SK-N-SH (cell line): ENCODE measurements at regions not wholly inside any gene's neighbourhood (a gene's known extent, or its start where the extent isn't known, plus 50 kb on each side); places are given as distances from the start of the nearest gene placed in this dataset.

Experiments used
- CTCF ChIA-PET: fragments of 300-600, 350-600 bp; formaldehyde crosslinking; extraction: SDS; loops from one replicate; lab custom pipeline; 2021; lab: Yijun Ruan, JAX
- POLR2A ChIA-PET: fragments of 350-600 bp; sonication (Branson Sonifier 250); formaldehyde crosslinking; extraction: SDS; loops from one replicate; lab custom pipeline; 2020; ENCODE audit warnings: antibody characterized with exemption, inconsistent platforms; lab: Yijun Ruan, JAX
- DNase-seq: peaks from one replicate; pipeline ENCODE4 v3.0.0; 2012
- H2AFZ ChIP-seq: fragments of 200-600 bp; sonication (generic); 2 replicates; pipeline ENCODE4 v1.8.1; 2016; ENCODE audit warnings: antibody characterized with exemption, mild to moderate bottlenecking, low read depth
- H3F3A ChIP-seq: fragments of 200-600 bp; sonication (generic); replicated peaks from 2 replicates; pipeline ENCODE3; 2016; ENCODE audit warnings: antibody characterized with exemption, mild to moderate bottlenecking; ENCODE audit not compliant: insufficient read depth
- H3K27ac ChIP-seq, 2 experiments: fragments of 200-500 bp in 1 of 2; fragments of 200-600 bp in 1 of 2; sonication (Bioruptor generic) in 1 of 2; sonication (generic), shearing (Covaris generic) in 1 of 2; 2 replicates each; pipeline versions ENCODE4 v1.5.1 to v1.6.1; 2014 to 2016; ENCODE audit warnings: low read depth in 2 of 2, inconsistent platforms in 1 of 2, low read length in 1 of 2, mild to moderate bottlenecking in 1 of 2, mixed read lengths in 1 of 2
- H3K27me3 ChIP-seq: fragments of 200-600 bp; sonication (generic), shearing (Covaris generic); 2 replicates; pipeline ENCODE4 v1.6.1; 2016; ENCODE audit warnings: mixed run types; ENCODE audit not compliant: insufficient read depth
- H3K36me3 ChIP-seq, 2 experiments: fragments of 200-500 bp in 1 of 2; fragments of 200-600 bp in 1 of 2; sonication (Bioruptor generic) in 1 of 2; sonication (generic) in 1 of 2; replicated peaks in 1 of 2; 2 replicates each; pipeline versions ENCODE3 to v1.5.1; 2014 to 2016; ENCODE audit warnings: low read length in 1 of 2, mild to moderate bottlenecking in 1 of 2; ENCODE audit not compliant: insufficient read depth in 2 of 2, control insufficient read depth in 1 of 2
- H3K4me1 ChIP-seq, 2 experiments: fragments of 200-500 bp in 1 of 2; fragments of 200-600 bp in 1 of 2; sonication (Bioruptor generic) in 1 of 2; sonication (generic), shearing (Covaris generic) in 1 of 2; 2 replicates each; pipeline versions ENCODE4 v1.5.1 to v1.6.1; 2014 to 2016; ENCODE audit warnings: low read depth in 1 of 2, low read length in 1 of 2, mixed run types in 1 of 2; ENCODE audit not compliant: insufficient read depth in 2 of 2, control insufficient read depth in 1 of 2
- H3K4me2 ChIP-seq: fragments of 200-600 bp; sonication (generic), shearing (Covaris generic); 2 replicates; pipeline ENCODE4 v1.6.1; 2017; ENCODE audit warnings: mixed run types
- H3K4me3 ChIP-seq, 2 experiments: fragments of 200-500 bp in 1 of 2; fragments of 200-600 bp in 1 of 2; sonication (Bioruptor generic) in 1 of 2; sonication (generic), shearing (Covaris generic) in 1 of 2; 2 replicates each; pipeline versions ENCODE4 v1.5.1 to v1.8.1; 2014 to 2016; ENCODE audit warnings: low read depth in 2 of 2, inconsistent platforms in 1 of 2, low read length in 1 of 2, mild to moderate bottlenecking in 1 of 2, mixed read lengths in 1 of 2, moderate library complexity in 1 of 2
- H3K79me2 ChIP-seq: fragments of 200-600 bp; sonication (generic); 2 replicates; pipeline ENCODE4 v1.8.1; 2017; ENCODE audit warnings: mild to moderate bottlenecking; ENCODE audit not compliant: insufficient read depth
- H3K9ac ChIP-seq: fragments of 200-600 bp; sonication (generic); 2 replicates; pipeline ENCODE4 v1.6.1; 2017; ENCODE audit warnings: mixed run types
- H3K9me2 ChIP-seq: fragments of 200-600 bp; sonication (generic); 2 replicates; pipeline ENCODE4 v1.6.1; 2017; ENCODE audit warnings: mixed run types
- H3K9me3 ChIP-seq: fragments of 200-600 bp; sonication (generic); 2 replicates; pipeline ENCODE4 v1.6.1; 2017; ENCODE audit warnings: mixed run types, mild to moderate bottlenecking, moderate library complexity
- H4K20me1 ChIP-seq: fragments of 200-600 bp; sonication (generic); 2 replicates; pipeline ENCODE4 v1.6.1; 2017; ENCODE audit warnings: mild to moderate bottlenecking, mixed run types; ENCODE audit not compliant: insufficient read depth
- EP300 ChIP-seq, 2 experiments: IDR thresholded peaks; 2 replicates each; pipeline versions ENCODE4 v1.4.0 to v1.6.1; 2012; ENCODE audit warnings: borderline replicate concordance in 1 of 2, low read depth in 1 of 2, low read length in 1 of 2
- EZH2phosphoT487 ChIP-seq: fragments of 200-600 bp; sonication (generic); IDR thresholded peaks from 2 replicates; pipeline ENCODE4 v1.6.1; 2017; ENCODE audit warnings: low read depth, mixed run types, mild to moderate bottlenecking, antibody characterized with exemption, moderate library complexity, borderline replicate concordance
- FOXJ3 ChIP-seq: sonication (generic); formaldehyde crosslinking; IDR thresholded peaks from 2 replicates; pipeline ENCODE4 v1.5.1; 2020; ENCODE audit warnings: mild to moderate bottlenecking, missing genetic modification reagents
- FOXM1 ChIP-seq: IDR thresholded peaks from 2 replicates; pipeline ENCODE4 v1.4.0; 2012; ENCODE audit warnings: low read depth, mild to moderate bottlenecking
- JUND ChIP-seq: IDR thresholded peaks from 2 replicates; pipeline ENCODE4 v1.4.0; 2012
- MXI1 ChIP-seq: IDR thresholded peaks from 2 replicates; pipeline ENCODE4 v1.6.1; 2012; ENCODE audit warnings: mild to moderate bottlenecking, low read depth, low read length, improper control_type of control experiment
- NFIC ChIP-seq: IDR thresholded peaks from 2 replicates; pipeline ENCODE4 v1.4.0; 2012; ENCODE audit warnings: borderline replicate concordance
- RXRA ChIP-seq: IDR thresholded peaks from 2 replicates; pipeline ENCODE4 v1.4.0; 2012; ENCODE audit warnings: low read depth, mild to moderate bottlenecking, borderline replicate concordance
- SIN3A ChIP-seq: IDR thresholded peaks from 2 replicates; pipeline ENCODE4 v1.6.1; 2012; ENCODE audit warnings: low read depth, mild to moderate bottlenecking, low read length, moderate library complexity, borderline replicate concordance
- TCF12 ChIP-seq: IDR thresholded peaks from 2 replicates; pipeline ENCODE4 v1.4.0; 2012
- TEAD4 ChIP-seq: IDR thresholded peaks from 2 replicates; pipeline ENCODE4 v1.4.0; 2012; ENCODE audit warnings: mild to moderate bottlenecking, borderline replicate concordance; ENCODE audit not compliant: insufficient read depth
- WGBS: methylation state at CpG from one replicate; pipeline ENCODE4 v1.1.6; 2017; ENCODE audit warnings: low lambda C conversion rate; 5-methylcytosine and 5-hydroxymethylcytosine counted together
- TF ChIP-seq, protein P1 (sequence below): fragments of 150-350 bp; IDR thresholded peaks from 2 replicates; pipeline ENCODE4 v1.6.1; 2017; ENCODE audit warnings: antibody characterized with exemption, low read length, low read depth, borderline replicate concordance
- TF ChIP-seq, protein P2 (sequence below): IDR thresholded peaks from 2 replicates; pipeline ENCODE4 v1.6.1; 2012; ENCODE audit warnings: mild to moderate bottlenecking, low read depth, low read length, moderate library complexity

DNA sequence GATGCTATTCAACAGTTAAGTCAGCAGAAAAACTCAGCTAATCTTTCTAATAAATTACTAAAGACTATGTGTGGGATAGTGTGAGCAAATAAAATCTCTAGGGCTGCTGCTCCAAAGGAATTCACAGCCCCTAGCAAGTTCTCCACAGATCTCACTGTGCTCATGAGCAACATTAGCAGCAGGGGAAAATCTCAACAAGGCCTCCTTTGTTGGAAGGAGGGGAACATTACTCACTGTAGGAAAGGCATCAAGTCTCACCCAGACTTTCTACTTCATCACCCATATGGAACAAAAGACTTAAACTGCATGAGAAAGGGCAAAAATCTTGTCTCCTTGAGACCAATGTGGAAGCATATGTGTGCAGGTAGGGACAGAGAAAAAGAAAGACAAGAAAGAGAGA is 726.4 kb upstream of the SLC35B3 start:
- CTCF ChIA-PET: no interaction called here
- Histone ChIP-seq H3K4me3 (no peak overlapping the region), H3K27ac (no peak overlapping the region), H2AFZ (no peak overlapping the region), H3K4me1 (no peaks in the 10 kb centered on the region), H3K36me3 (no peaks in the 10 kb centered on the region), H3K27me3 (no peaks in the 10 kb centered on the region), H3K9me3 (no peaks in the 10 kb centered on the region; the same call in 1 of the 2 replicates), H3K9me2 (0 out of 2 replicates have a peak, but pooled peaks cover 3% of the 10 kb centered on the region), H3K79me2 (no peaks in the 10 kb centered on the region), H4K20me1 (no peaks in the 10 kb centered on the region), H3F3A (no peaks in the 10 kb centered on the region), H3K4me2 (no peak overlapping the region), H3K9ac (no peak overlapping the region)
- POLR2A ChIA-PET: no interaction called here
- DNase-seq: no peak
- TF ChIP-seq TCF12 (no peak), JUND (no peak)
- TF ChIP-seq, protein P1, sequence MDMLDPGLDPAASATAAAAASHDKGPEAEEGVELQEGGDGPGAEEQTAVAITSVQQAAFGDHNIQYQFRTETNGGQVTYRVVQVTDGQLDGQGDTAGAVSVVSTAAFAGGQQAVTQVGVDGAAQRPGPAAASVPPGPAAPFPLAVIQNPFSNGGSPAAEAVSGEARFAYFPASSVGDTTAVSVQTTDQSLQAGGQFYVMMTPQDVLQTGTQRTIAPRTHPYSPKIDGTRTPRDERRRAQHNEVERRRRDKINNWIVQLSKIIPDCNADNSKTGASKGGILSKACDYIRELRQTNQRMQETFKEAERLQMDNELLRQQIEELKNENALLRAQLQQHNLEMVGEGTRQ: no peak

DNA sequence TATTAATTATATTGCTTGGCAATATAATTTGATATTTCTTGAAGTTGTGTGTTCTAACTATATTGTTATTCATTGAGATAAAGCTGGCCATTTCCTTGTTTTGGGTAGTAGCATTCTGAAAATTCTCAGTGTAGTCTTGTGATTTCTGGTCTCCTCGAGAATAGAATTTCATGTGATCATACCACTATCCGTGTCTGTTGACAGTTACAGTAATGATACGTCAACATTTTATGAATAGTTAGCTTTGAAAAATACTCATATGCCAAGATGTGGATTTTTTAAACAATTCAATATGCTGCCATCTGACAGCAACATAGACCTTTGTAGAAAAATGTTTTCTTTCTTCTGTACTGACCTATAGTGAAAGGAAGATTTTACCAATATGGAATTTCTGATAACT is 723.7 kb upstream of the SLC35B3 start:
- POLR2A ChIA-PET: no interaction called here
- 16% methylated on average over 3 of the region's 3 CpGs for WGBS
- no peak for DNase-seq

More for the DNA sequence above, 723.7 kb upstream of the SLC35B3 start:
- Histone ChIP-seq H3K4me2 (no peak overlapping the region), H3F3A (no peaks in the 10 kb centered on the region), H3K4me3 (no peak overlapping the region), H2AFZ (no peak overlapping the region), H3K27me3 (no peaks in the 10 kb centered on the region), H3K9me2 (no peaks in the 10 kb centered on the region), H3K79me2 (no peaks in the 10 kb centered on the region), H3K4me1 (no peaks in the 10 kb centered on the region), H3K27ac (no peak overlapping the region), H4K20me1 (no peaks in the 10 kb centered on the region), H3K9ac (no peak overlapping the region), H3K36me3 (no peaks in the 10 kb centered on the region), H3K9me3 (no peaks in the 10 kb centered on the region; the same call in 1 of the 2 replicates)
- no peak for TF ChIP-seq EP300 (IDR thresholded peaks at IDR 0.05; ENCODE audit: borderline replicate concordance in 1 of 2, low read depth in 1 of 2, low read length in 1 of 2)
- TF ChIP-seq, protein P2, sequence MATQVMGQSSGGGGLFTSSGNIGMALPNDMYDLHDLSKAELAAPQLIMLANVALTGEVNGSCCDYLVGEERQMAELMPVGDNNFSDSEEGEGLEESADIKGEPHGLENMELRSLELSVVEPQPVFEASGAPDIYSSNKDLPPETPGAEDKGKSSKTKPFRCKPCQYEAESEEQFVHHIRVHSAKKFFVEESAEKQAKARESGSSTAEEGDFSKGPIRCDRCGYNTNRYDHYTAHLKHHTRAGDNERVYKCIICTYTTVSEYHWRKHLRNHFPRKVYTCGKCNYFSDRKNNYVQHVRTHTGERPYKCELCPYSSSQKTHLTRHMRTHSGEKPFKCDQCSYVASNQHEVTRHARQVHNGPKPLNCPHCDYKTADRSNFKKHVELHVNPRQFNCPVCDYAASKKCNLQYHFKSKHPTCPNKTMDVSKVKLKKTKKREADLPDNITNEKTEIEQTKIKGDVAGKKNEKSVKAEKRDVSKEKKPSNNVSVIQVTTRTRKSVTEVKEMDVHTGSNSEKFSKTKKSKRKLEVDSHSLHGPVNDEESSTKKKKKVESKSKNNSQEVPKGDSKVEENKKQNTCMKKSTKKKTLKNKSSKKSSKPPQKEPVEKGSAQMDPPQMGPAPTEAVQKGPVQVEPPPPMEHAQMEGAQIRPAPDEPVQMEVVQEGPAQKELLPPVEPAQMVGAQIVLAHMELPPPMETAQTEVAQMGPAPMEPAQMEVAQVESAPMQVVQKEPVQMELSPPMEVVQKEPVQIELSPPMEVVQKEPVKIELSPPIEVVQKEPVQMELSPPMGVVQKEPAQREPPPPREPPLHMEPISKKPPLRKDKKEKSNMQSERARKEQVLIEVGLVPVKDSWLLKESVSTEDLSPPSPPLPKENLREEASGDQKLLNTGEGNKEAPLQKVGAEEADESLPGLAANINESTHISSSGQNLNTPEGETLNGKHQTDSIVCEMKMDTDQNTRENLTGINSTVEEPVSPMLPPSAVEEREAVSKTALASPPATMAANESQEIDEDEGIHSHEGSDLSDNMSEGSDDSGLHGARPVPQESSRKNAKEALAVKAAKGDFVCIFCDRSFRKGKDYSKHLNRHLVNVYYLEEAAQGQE: no peak
- no peak for TF ChIP-seq NFIC
- no peak for TF ChIP-seq EZH2phosphoT487
- no peak for TF ChIP-seq SIN3A
- no peak for TF ChIP-seq MXI1
- no peak for TF ChIP-seq FOXM1
- no peak for TF ChIP-seq TEAD4
- TF ChIP-seq RXRA: no peak
- TF ChIP-seq FOXJ3 (CRISPR knock-in tag): no peak
- CTCF ChIA-PET: no interaction called here
